T-helper 17 cell (primary cell): ENCODE measurements at regions not wholly inside any gene's neighbourhood (a gene's known extent, or its start where the extent isn't known, plus 50 kb on each side); places are given as distances from the start of the nearest gene placed in this dataset.

Experiments used
- ATAC-seq: fragments of 150-1000 bp; cut with Tn5 transposase; 2 replicates; pipeline ENCODE4 v1.10.0; 2021; ENCODE audit warnings: mild to moderate bottlenecking, moderate library complexity
- DNase-seq, 3 donors: peaks; one replicate each; pipeline versions ENCODE4 v3.0.0 to v3.0.0-alpha.2; 2020 to 2021
- H3K9me3 ChIP-seq: one replicate; pipeline ENCODE4 v1.7.0; 2013; ENCODE audit warnings: low read length, mild to moderate bottlenecking; ENCODE audit not compliant: control insufficient read depth, poor library complexity, severe bottlenecking
- H3K27ac Mint-ChIP-seq: one replicate; pipeline ENCODE4 v1.8.0; 2022; ENCODE audit warnings: mild to moderate bottlenecking, moderate library complexity, mixed read lengths
- H3K27me3 Mint-ChIP-seq: one replicate; pipeline ENCODE4 v1.8.0; 2022; ENCODE audit warnings: mixed read lengths
- H3K36me3 Mint-ChIP-seq: one replicate; pipeline ENCODE4 v1.8.0; 2022; ENCODE audit warnings: low read depth, mixed read lengths
- H3K4me1 Mint-ChIP-seq: one replicate; pipeline ENCODE4 v1.8.0; 2022; ENCODE audit warnings: mild to moderate bottlenecking, mixed read lengths
- H3K4me3 Mint-ChIP-seq: one replicate; pipeline ENCODE4 v1.8.0; 2022; ENCODE audit warnings: mild to moderate bottlenecking, moderate library complexity, mixed read lengths

DNA sequence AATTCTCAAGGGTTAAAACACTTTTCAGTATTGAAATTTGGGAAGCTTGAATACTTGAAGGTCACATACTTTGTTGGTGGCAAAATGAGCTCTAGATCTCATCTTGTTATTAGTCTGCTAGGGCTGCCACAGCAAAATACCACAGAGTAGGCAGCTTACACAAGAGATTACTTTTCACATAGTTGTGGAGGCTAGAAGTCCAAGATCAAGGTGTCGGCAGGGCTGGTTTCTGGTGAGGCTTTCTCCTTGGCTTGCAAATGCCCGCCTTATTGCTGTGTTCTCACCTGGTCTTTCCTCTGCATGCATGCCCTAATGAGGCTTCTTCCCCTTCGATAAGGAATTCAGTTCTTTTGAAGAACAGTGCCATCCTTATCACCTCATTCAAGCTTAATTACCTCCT is 270.8 kb upstream of the ANKRD55 start:
- ATAC-seq (no peak), DNase-seq (no peak)
- no peaks in the 10 kb centered on the region for H3K27me3 Mint-ChIP-seq
- no peaks in the 10 kb centered on the region for H3K9me3 ChIP-seq
- peaks cover 11% of the 10 kb centered on the region for H3K4me1 Mint-ChIP-seq
- H3K4me3 Mint-ChIP-seq, result no peak overlapping the region
- no peaks in the 10 kb centered on the region for H3K36me3 Mint-ChIP-seq
- H3K27ac Mint-ChIP-seq, result no peak overlapping the region

DNA sequence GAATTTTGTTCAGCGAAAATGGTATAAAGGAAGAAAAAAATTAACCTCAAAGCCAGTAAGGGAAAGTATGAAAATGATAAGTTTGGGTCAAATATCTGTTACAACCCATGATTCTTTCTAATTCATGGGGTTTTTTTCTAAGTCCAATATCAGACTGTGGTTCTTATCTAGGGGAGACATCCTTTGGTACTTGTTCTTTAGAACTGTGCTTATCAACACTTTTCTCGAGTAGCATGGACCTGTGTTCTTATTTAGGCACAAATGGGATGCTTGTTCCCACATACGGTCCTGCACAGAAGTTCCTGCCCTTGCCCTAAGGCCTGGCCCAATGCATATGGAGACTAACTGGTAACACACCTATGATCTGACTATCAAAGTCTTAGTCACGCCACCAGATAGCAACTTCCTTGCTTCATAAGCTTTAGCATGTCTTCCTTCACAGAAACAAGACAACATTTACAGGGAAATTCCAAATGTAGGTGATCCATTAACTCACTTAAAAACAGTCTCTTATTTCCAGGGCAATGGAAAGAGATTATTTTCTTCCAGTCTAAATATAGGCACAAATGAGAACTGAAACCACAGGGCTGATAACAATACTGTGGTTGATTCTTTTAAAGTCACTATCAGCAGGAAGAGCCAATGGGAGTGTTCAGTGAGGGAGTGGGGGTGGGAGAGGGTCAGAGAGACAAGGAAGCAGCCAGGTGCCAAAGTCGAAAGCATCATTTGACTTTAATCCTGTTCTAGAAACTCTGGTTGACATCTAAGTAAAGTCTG is 268.8 kb upstream of the ANKRD55 start:
- DNase-seq (no peak), ATAC-seq (peak; percentile 33)
- peaks cover 10% of the 10 kb centered on the region for H3K4me1 Mint-ChIP-seq
- peak overlapping the region; percentile 34 for H3K27ac Mint-ChIP-seq
- H3K27me3 Mint-ChIP-seq, result no peaks in the 10 kb centered on the region
- no peaks in the 10 kb centered on the region for H3K9me3 ChIP-seq
- H3K36me3 Mint-ChIP-seq, result no peaks in the 10 kb centered on the region
- no peak overlapping the region for H3K4me3 Mint-ChIP-seq

DNA sequence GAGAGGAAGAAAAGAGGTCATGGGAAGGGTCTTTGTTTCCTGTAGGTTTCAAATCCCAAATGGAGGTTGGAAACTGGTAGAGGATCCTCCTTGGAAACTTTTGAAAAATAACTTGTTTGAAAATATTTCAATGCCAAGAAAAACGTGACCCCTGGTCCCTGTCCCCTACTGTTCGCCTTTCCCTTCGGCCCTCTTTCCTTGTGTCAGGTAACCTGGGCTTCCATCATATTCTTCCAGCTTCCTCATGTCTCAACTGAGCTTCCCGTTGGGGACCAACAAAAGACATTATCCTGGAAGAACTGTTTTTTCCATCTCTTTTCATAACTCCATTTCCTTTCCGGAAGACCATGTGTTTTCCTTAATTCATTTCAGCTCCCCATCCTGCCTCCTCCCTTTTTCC is 266.8 kb upstream of the ANKRD55 start:
- ATAC-seq, result no peak
- H3K9me3 ChIP-seq, result no peaks in the 10 kb centered on the region
- Mint-ChIP-seq H3K4me3 (no peak overlapping the region), H3K4me1 (peaks cover 21% of the 10 kb centered on the region), H3K36me3 (no peaks in the 10 kb centered on the region), H3K27ac (no peak overlapping the region), H3K27me3 (no peaks in the 10 kb centered on the region)
- no peak for DNase-seq

DNA sequence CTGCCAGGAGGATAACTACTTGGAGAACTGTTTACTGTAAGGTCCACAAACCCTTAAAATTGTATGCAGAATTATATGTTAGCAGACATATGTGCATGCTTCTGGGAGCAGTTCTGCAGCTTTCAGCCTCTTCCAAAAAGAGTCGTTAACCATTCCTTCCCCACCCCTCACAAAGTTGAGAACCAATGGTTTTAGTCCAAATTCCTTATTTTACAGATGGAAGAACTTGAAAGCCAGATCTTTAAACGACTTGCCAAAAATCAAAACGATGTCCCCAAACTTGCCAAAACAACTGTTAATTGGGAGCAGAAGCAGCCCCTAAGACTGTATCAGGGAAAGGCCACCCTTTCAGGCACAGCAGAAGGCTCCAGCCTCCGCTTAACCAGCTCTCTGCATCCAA is 266.4 kb upstream of the ANKRD55 start:
- DNase-seq (no peak), ATAC-seq (no peak)
- Mint-ChIP-seq H3K4me1 (peaks cover 21% of the 10 kb centered on the region), H3K27ac (no peak overlapping the region), H3K4me3 (no peak overlapping the region), H3K36me3 (no peaks in the 10 kb centered on the region), H3K27me3 (no peaks in the 10 kb centered on the region)
- H3K9me3 ChIP-seq, result no peaks in the 10 kb centered on the region

DNA sequence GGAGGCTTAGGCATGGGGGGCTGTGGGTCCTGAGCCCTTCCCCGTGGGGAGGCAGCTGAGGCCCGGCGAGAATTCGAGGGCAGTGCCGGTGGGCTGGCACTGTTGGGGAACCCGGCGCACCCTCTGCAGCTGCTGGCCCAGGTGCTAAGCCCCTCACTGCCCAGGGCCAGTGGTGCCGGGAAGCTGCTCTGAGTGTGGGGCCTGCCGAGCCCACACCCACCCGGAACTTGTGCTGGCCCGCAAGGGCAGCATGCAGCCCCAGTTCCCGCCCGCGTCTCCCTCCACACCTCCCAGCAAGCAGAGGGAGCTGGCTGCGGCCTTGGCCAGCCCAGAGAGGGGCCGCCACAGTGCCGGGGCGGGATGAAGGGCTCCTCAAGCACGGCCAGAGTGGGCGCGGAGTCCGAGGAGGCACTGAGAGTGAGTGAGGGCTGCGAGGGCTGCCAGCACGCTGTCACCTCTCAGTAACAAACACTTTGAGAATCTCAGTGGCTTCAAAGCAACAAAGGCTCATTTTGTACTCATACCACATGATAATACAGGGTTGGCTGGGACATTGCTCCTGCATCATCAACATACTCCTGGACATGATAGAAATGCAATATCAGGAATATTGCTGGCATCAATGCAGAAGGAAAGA is 265.7 kb upstream of the ANKRD55 start:
- H3K9me3 ChIP-seq, result no peaks in the 10 kb centered on the region
- peaks cover 21% of the 10 kb centered on the region for H3K4me1 Mint-ChIP-seq
- H3K27me3 Mint-ChIP-seq, result no peaks in the 10 kb centered on the region
- H3K27ac Mint-ChIP-seq, result no peak overlapping the region
- no peak for ATAC-seq
- no peak overlapping the region for H3K4me3 Mint-ChIP-seq
- DNase-seq, result no peak
- no peaks in the 10 kb centered on the region for H3K36me3 Mint-ChIP-seq

DNA sequence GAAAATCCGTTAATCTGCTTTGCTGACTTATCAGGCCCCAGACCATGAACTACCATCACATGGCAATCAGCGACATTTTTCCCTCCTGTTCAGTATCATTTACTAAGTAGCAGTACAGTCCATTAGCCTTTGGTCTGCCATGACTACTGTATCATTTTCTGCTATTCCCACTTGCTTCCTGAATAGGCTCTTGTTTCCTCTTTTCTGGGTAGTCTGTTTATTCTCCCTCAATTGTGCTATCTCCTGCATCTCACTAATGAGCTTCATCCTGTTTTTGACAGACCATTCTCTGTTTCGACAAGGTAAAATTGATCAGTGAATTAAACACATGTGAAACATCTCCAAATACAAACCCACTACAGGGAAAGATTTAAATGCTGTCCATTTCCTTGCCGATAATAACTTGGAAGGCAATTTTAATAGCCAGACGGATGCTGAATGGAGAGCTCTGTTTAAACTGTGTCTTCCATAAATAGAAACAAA is 263.5 kb upstream of the ANKRD55 start:
- H3K27ac Mint-ChIP-seq, result peak overlapping the region; percentile 88
- no peak overlapping the region for H3K4me3 Mint-ChIP-seq
- DNase-seq (no peak), ATAC-seq (no peak)
- H3K4me1 Mint-ChIP-seq, result peaks cover 16% of the 10 kb centered on the region
- H3K27me3 Mint-ChIP-seq, result no peaks in the 10 kb centered on the region
- H3K9me3 ChIP-seq, result no peaks in the 10 kb centered on the region
- no peaks in the 10 kb centered on the region for H3K36me3 Mint-ChIP-seq

DNA sequence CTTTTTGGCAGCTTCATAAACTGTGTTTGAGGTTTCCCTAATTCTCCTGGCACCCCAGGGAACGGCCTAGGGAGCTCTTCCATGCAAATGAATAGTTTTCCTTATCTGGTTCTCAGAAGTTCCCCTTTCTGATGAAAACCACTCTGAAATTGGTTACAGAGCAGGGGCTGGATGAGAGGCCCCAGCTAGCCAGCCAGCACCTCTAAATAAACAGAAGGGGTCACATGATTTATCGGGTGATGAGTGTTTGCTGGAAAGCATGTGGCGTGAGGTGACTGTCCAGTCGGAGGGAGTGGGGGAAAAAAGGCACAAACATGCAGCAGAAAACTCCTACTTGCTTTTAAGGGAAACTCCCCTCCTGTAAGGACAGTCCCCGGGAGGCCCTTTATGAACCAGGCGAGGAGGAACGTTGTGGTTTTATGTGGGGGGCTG is 261.2 kb upstream of the ANKRD55 start:
- Mint-ChIP-seq H3K27ac (no peak overlapping the region), H3K36me3 (no peaks in the 10 kb centered on the region), H3K27me3 (no peaks in the 10 kb centered on the region), H3K4me1 (peaks cover 16% of the 10 kb centered on the region), H3K4me3 (no peak overlapping the region)
- DNase-seq (no peak), ATAC-seq (no peak)
- no peaks in the 10 kb centered on the region for H3K9me3 ChIP-seq

DNA sequence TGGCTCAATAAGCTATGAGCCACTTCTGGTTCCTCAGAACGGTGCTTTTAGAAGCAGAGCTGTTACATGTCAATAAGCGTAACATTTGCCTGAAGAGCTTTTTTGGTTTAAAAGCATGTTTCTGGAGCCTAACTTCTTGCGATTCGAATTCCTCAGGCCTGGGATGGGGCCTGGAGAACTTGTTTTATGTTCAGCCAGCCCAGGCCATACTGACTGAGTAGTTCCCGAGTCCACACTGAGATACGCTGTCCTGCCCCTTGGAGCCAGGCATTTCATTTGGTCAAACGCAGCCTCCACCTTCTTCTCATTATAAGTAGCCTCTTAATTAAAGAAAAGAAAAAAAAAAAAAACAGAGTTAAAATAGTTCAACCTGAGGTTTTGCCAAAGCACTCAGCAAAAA is 260.6 kb upstream of the ANKRD55 start:
- Mint-ChIP-seq H3K36me3 (no peaks in the 10 kb centered on the region), H3K27ac (no peak overlapping the region), H3K27me3 (no peaks in the 10 kb centered on the region), H3K4me3 (no peak overlapping the region), H3K4me1 (peaks cover 16% of the 10 kb centered on the region)
- no peak for DNase-seq
- no peak for ATAC-seq
- no peaks in the 10 kb centered on the region for H3K9me3 ChIP-seq

DNA sequence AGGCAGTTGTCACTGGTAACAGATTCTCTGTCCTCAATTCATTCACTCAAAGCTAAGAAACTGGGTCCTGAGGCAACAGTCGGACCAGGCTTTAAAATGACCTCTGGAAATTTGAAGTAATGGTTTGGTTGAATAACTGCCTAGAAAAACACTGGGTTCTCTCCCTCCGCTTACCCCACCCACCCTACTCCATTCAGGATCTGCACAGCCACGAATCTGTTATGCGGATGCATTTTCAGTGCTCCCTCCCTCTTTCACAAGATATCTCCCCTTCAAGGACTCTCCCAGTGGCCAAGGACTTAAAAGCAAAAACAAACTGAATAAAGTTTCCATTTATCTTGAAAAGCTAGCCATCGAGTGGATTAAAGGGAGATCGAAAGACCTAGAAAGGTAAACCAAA is 260.2 kb upstream of the ANKRD55 start:
- peaks cover 16% of the 10 kb centered on the region for H3K4me1 Mint-ChIP-seq

DNA sequence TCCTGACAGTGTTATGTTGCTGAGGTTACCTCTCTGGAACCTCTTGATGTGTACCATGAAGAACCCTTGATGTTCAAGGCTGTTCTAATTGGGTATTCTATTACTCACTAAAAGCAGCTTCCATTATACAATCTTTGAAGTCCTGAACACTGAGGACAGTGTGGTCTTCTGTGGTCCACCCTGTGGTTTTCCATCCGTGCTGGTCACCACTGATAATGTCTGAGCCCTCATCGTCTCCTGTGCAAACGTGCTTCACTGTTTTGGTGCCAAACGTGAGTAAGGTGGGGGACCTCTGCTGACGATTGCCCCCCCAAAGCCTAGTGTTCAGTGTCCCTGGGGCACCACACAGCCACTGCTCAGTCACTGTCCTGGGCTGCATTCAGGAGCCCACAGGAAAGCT is 259.7 kb upstream of the ANKRD55 start:
- H3K9me3 ChIP-seq, result no peaks in the 10 kb centered on the region
- H3K4me1 Mint-ChIP-seq, result peaks cover 16% of the 10 kb centered on the region
- no peaks in the 10 kb centered on the region for H3K27me3 Mint-ChIP-seq
- H3K36me3 Mint-ChIP-seq, result no peaks in the 10 kb centered on the region
- no peak overlapping the region for H3K4me3 Mint-ChIP-seq
- H3K27ac Mint-ChIP-seq, result no peak overlapping the region
- ATAC-seq (no peak), DNase-seq (no peak)

More for the DNA sequence above, 260.2 kb upstream of the ANKRD55 start:
- no peaks in the 10 kb centered on the region for H3K36me3 Mint-ChIP-seq
- no peaks in the 10 kb centered on the region for H3K9me3 ChIP-seq
- no peak overlapping the region for H3K4me3 Mint-ChIP-seq
- no peak overlapping the region for H3K27ac Mint-ChIP-seq
- DNase-seq (no peak), ATAC-seq (no peak)
- H3K27me3 Mint-ChIP-seq, result no peaks in the 10 kb centered on the region

DNA sequence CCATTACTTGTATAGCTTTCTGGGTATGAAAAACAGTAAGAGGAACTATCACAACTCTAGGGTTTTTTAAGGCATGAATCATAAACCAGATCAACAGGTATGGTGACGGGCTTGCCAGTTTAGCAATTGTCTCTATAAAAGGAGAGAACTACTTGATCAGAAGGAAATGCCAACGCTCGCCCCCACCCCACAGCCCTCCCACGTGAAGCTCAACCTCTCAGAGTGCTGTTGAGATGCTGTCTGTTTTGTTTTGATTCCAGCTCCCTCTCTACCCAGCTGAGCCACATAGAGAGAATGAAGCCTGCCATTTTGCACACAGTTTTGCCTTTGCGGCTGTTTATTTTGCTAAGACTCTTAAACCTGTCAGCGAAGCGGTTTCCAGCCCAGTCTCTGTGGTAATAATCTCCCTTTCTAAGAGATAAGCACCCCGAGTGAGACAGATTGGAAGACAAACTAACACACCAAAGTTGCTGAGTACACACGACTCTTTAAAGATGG is 257.9 kb upstream of the ANKRD55 start:
- peak; percentile 67 for ATAC-seq
- H3K4me3 Mint-ChIP-seq, result peak overlapping the region; percentile 2
- no peaks in the 10 kb centered on the region for H3K27me3 Mint-ChIP-seq
- no peaks in the 10 kb centered on the region for H3K9me3 ChIP-seq
- peaks cover 6% of the 10 kb centered on the region for H3K4me1 Mint-ChIP-seq
- peak overlapping the region; percentile 14 for H3K27ac Mint-ChIP-seq
- H3K36me3 Mint-ChIP-seq, result no peaks in the 10 kb centered on the region
- no peak for DNase-seq

DNA sequence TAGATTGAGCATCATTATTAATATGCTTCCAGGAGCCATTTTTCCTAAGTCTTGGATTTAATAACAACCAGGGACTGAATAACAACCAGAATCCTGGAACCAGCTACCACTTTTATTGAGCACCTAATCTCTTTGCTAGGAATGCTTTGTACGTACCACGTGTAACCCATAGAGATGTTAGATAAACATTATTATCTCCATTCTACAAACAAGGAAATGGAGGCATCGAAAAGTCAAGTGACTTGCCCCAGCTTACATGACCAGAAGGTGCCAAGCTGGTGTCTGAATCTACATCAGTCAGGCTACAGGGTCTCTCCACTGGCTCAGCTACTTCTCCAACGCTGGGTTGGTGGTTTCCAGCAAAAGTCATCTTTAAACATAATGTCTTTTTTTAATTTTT is 256.1 kb upstream of the ANKRD55 start:
- Mint-ChIP-seq H3K4me3 (no peak overlapping the region), H3K27me3 (no peaks in the 10 kb centered on the region), H3K36me3 (no peaks in the 10 kb centered on the region), H3K4me1 (peaks cover 7% of the 10 kb centered on the region), H3K27ac (no peak overlapping the region)
- DNase-seq (no peak), ATAC-seq (no peak)
- H3K9me3 ChIP-seq, result no peaks in the 10 kb centered on the region

DNA sequence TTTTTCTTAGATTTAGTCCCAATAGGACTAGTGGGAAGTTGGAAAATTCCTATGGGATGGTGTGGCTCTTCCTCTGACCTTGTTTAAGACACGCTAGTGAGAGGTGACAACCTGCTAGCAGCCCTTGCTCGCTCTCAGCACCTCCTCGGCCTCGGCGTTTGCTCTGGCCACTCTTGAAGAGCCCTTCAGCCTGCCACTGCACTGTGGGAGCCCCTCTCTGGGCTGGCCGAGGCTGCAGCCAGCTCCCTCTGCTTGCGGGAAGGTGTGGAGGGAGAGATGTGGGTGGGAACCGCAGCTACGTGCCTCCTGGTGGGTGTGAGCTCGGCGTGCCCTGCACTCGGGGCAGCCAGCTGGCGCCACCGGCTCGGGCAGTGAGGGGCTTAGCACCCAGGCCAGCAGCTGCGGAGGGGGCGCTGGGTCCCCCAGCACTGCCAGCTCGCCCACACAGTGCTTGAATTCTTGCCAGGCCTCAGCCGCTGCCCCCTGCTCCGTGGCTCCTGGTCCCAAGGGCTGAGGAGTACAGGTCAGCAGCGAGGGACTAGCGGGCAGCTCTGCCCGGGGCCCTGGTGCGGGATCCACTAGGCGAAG is 254.5 kb upstream of the ANKRD55 start:
- Mint-ChIP-seq H3K4me3 (no peak overlapping the region), H3K36me3 (no peaks in the 10 kb centered on the region), H3K27me3 (no peaks in the 10 kb centered on the region), H3K27ac (no peak overlapping the region), H3K4me1 (peaks cover 12% of the 10 kb centered on the region)
- DNase-seq (no peak), ATAC-seq (no peak)
- no peaks in the 10 kb centered on the region for H3K9me3 ChIP-seq
